HepG2 (cell line): ENCODE measurements at regions not wholly inside any gene's neighbourhood (a gene's known extent, or its start where the extent isn't known, plus 50 kb on each side); places are given as distances from the start of the nearest gene placed in this dataset.

Experiments used
- CBX2 ChIP-seq, 2 experiments: fragments of 200-600 bp in 1 of 2; sonication (generic); formaldehyde crosslinking in 1 of 2; IDR thresholded peaks; 2 replicates each; pipeline versions ENCODE4 v1.7.0 to v1.8.1; 2018 to 2022; ENCODE audit warnings: low read depth in 2 of 2, low read length in 1 of 2, mild to moderate bottlenecking in 1 of 2, missing genetic modification reagents in 1 of 2
- CCAR2 ChIP-seq: fragments of 200-400 bp; formaldehyde crosslinking; optimal IDR thresholded peaks from 2 replicates; pipeline ENCODE3; 2018; ENCODE audit warnings: low read depth, mild to moderate bottlenecking, low read length, moderate library complexity
- CEBPB ChIP-seq: IDR thresholded peaks from 2 replicates; pipeline ENCODE4 v1.6.1; 2011; ENCODE audit warnings: low read depth, low read length, improper control_type of control experiment, borderline replicate concordance
- EP300 ChIP-seq, 3 experiments: sonication (generic) in 1 of 3; formaldehyde crosslinking in 1 of 3; IDR thresholded peaks; 2 replicates each; pipeline versions ENCODE4 v1.5.1 to v1.6.1; 2011 to 2020; ENCODE audit warnings: low read depth in 2 of 3, low read length in 2 of 3, borderline replicate concordance in 1 of 3, improper control_type of control experiment in 1 of 3, mild to moderate bottlenecking in 1 of 3, missing genetic modification reagents in 1 of 3, moderate library complexity in 1 of 3
- IRF1 ChIP-seq: sonication (generic); formaldehyde crosslinking; IDR thresholded peaks from 2 replicates; pipeline ENCODE4 v1.4.0; 2020; ENCODE audit warnings: low read depth, mild to moderate bottlenecking, missing genetic modification reagents
- MAFK ChIP-seq, 2 experiments: IDR thresholded peaks in 1 of 2; conservative IDR thresholded peaks in 1 of 2; 2 replicates each; pipeline ENCODE4 v1.6.1; 2011; ENCODE audit warnings: improper control_type of control experiment in 2 of 2, low read length in 2 of 2
- MAX ChIP-seq: IDR thresholded peaks from 2 replicates; pipeline ENCODE4 v1.6.1; 2012; ENCODE audit warnings: inconsistent platforms
- NCOA1 ChIP-seq: sonication (generic); formaldehyde crosslinking; IDR thresholded peaks from 2 replicates; pipeline ENCODE4 v1.9.0; 2021; ENCODE audit warnings: missing genetic modification reagents
- SRSF9 ChIP-seq: fragments of 200-400 bp; formaldehyde crosslinking; IDR thresholded peaks from 2 replicates; pipeline ENCODE4 v1.6.1; 2018; ENCODE audit warnings: borderline replicate concordance, mild to moderate bottlenecking, low read depth, low read length; ENCODE audit not compliant: insufficient read depth, poor library complexity, severe bottlenecking
- ZFP41 ChIP-seq: sonication (generic); formaldehyde crosslinking; IDR thresholded peaks from 2 replicates; pipeline ENCODE4 v1.4.0; 2020; ENCODE audit warnings: mild to moderate bottlenecking, missing genetic modification reagents, borderline replicate concordance
- ZNF468 ChIP-seq: sonication (generic); formaldehyde crosslinking; IDR thresholded peaks from 2 replicates; pipeline ENCODE4 v1.8.0; 2022; ENCODE audit warnings: mild to moderate bottlenecking, moderate library complexity, missing genetic modification reagents

GRCh38 chrX:99603091-99603814 lies 806.8 kb downstream of the PCDH19 start:
- TF ChIP-seq EP300 (IDR thresholded peaks at IDR 0.05; ENCODE audit: low read depth in 2 of 2, low read length in 2 of 2) (no peak), EP300 (CRISPR knock-in tag; IDR thresholded peaks at IDR 0.05; ENCODE audit: borderline replicate concordance) (no peak), MAFK (conservative IDR thresholded peaks at IDR 0.05 in 1 of 2, IDR thresholded peaks at IDR 0.05 in 1 of 2; ENCODE audit: low read length in 2 of 2) (no peak), MAX (no peak), ZNF468 (CRISPR knock-in tag) (no peak), ZFP41 (CRISPR knock-in tag) (no peak), SRSF9 (no peak), CEBPB (no peak), NCOA1 (CRISPR knock-in tag) (no peak), CCAR2 (no peak), CBX2 (IDR thresholded peaks at IDR 0.05; ENCODE audit: low read depth, low read length) (no peak), CBX2 (CRISPR knock-in tag; IDR thresholded peaks at IDR 0.05; ENCODE audit: low read depth) (no peak), IRF1 (CRISPR knock-in tag) (no peak)
